Astrocyte (in vitro differentiated cells and primary cell): ENCODE measurements at regions not wholly inside any gene's neighbourhood (a gene's known extent, or its start where the extent isn't known, plus 50 kb on each side); places are given as distances from the start of the nearest gene placed in this dataset.

Experiments used
- DNase-seq: peaks from one replicate; pipeline ENCODE4 v3.0.0-alpha.2; 2010; ENCODE audit warnings: low read depth
- FAIRE-seq: peaks from 2 replicates; lab custom pipeline; 2011; peaks lifted over from hg19 to GRCh38; lab: Jason Lieb, UNC
- H2AFZ ChIP-seq: 2 replicates; pipeline ENCODE4 v1.6.0; 2012; ENCODE audit warnings: low read depth, low read length, inconsistent platforms
- H3K27ac ChIP-seq: 2 replicates; pipeline ENCODE4 v1.5.1; 2011; ENCODE audit warnings: low read depth, low read length, inconsistent platforms
- H3K27me3 ChIP-seq: 2 replicates; pipeline ENCODE4 v1.6.0; 2011; ENCODE audit warnings: low read length, inconsistent platforms; ENCODE audit not compliant: insufficient read depth
- H3K36me3 ChIP-seq: 2 replicates; pipeline ENCODE4 v1.5.1; 2011; ENCODE audit warnings: low read length, inconsistent platforms; ENCODE audit not compliant: insufficient read depth
- H3K4me1 ChIP-seq: 2 replicates; pipeline ENCODE4 v1.5.1; 2011; ENCODE audit warnings: low read length, inconsistent platforms; ENCODE audit not compliant: insufficient read depth
- H3K4me2 ChIP-seq: 2 replicates; pipeline ENCODE4 v1.6.0; 2012; ENCODE audit warnings: low read length, inconsistent platforms
- H3K4me3 ChIP-seq: 2 replicates; pipeline ENCODE4 v1.5.1; 2011; ENCODE audit warnings: low read depth, mild to moderate bottlenecking, low read length, inconsistent platforms; ENCODE audit not compliant: insufficient read depth
- H3K79me2 ChIP-seq: 2 replicates; pipeline ENCODE4 v1.6.0; 2012; ENCODE audit warnings: mild to moderate bottlenecking, low read length, inconsistent platforms; ENCODE audit not compliant: insufficient read depth
- H3K9ac ChIP-seq: 2 replicates; pipeline ENCODE4 v1.6.0; 2012; ENCODE audit warnings: mild to moderate bottlenecking, low read length, inconsistent platforms
- H3K9me3 ChIP-seq: 2 replicates; pipeline ENCODE4 v1.5.1; 2012; ENCODE audit warnings: low read depth, mild to moderate bottlenecking, low read length, inconsistent platforms; ENCODE audit not compliant: insufficient read depth
- H4K20me1 ChIP-seq: 2 replicates; pipeline ENCODE4 v1.6.0; 2012; ENCODE audit warnings: low read length, inconsistent platforms; ENCODE audit not compliant: insufficient read depth
- H3K27ac Mint-ChIP-seq: one replicate; pipeline ENCODE4 v1.8.0; 2021; ENCODE audit warnings: mild to moderate bottlenecking, mixed read lengths; ENCODE audit not compliant: unreplicated experiment
- H3K27me3 Mint-ChIP-seq: one replicate; pipeline ENCODE4 v1.8.0; 2021; ENCODE audit warnings: low read depth, mixed read lengths; ENCODE audit not compliant: unreplicated experiment
- H3K36me3 Mint-ChIP-seq: one replicate; pipeline ENCODE4 v1.8.0; 2021; ENCODE audit warnings: low read depth, mixed read lengths; ENCODE audit not compliant: unreplicated experiment
- H3K4me1 Mint-ChIP-seq: one replicate; pipeline ENCODE4 v1.8.0; 2021; ENCODE audit warnings: low read depth, mixed read lengths; ENCODE audit not compliant: unreplicated experiment
- H3K4me3 Mint-ChIP-seq: one replicate; pipeline ENCODE4 v1.8.0; 2021; ENCODE audit warnings: mild to moderate bottlenecking, moderate library complexity, mixed read lengths; ENCODE audit not compliant: unreplicated experiment
- H3K9me3 Mint-ChIP-seq: one replicate; pipeline ENCODE4 v1.8.0; 2021; ENCODE audit warnings: mild to moderate bottlenecking, mixed read lengths; ENCODE audit not compliant: unreplicated experiment
- CTCF ChIP-seq: IDR thresholded peaks from 2 replicates; pipeline ENCODE4 v1.5.1; 2011; ENCODE audit warnings: low read depth, mild to moderate bottlenecking, inconsistent platforms, low read length, moderate library complexity; ENCODE audit not compliant: insufficient read depth
- EZH2 ChIP-seq: IDR thresholded peaks from 2 replicates; pipeline ENCODE4 v1.6.1; 2012; ENCODE audit warnings: mild to moderate bottlenecking, low read length, inconsistent platforms; ENCODE audit not compliant: insufficient read depth

GRCh38 chr2:64825831-64826491 lies 163.2 kb upstream of the SLC1A4 start:
- H3K36me3 Mint-ChIP-seq: no peaks in the 10 kb centered on the region
- no peak overlapping the region for H3K4me3 ChIP-seq
- TF ChIP-seq CTCF: no peak
- TF ChIP-seq EZH2: no peak
- FAIRE-seq (no peak), DNase-seq (no peak)
- H3K27me3 ChIP-seq: no peaks in the 10 kb centered on the region
- peaks cover 2% of the 10 kb centered on the region for H3K4me1 ChIP-seq
- H4K20me1 ChIP-seq: no peaks in the 10 kb centered on the region
- peaks cover 5% of the 10 kb centered on the region for H3K9me3 Mint-ChIP-seq
- peaks cover 12% of the 10 kb centered on the region for H3K27me3 Mint-ChIP-seq
- H3K79me2 ChIP-seq: no peaks in the 10 kb centered on the region
- H3K27ac ChIP-seq: no peak overlapping the region
- H3K4me3 Mint-ChIP-seq: no peak overlapping the region
- H3K9me3 ChIP-seq: no peaks in the 10 kb centered on the region
- peaks cover 5% of the 10 kb centered on the region for H3K4me1 Mint-ChIP-seq
- no peak overlapping the region for H3K4me2 ChIP-seq
- no peak overlapping the region for H3K27ac Mint-ChIP-seq
- H3K9ac ChIP-seq: no peak overlapping the region
- no peaks in the 10 kb centered on the region for H3K36me3 ChIP-seq
- no peak overlapping the region for H2AFZ ChIP-seq

GRCh38 chr2:64826703-64827102 lies 162.5 kb upstream of the SLC1A4 start:
- Histone ChIP-seq H3K4me3 (no peak overlapping the region), H3K4me2 (no peak overlapping the region), H4K20me1 (no peaks in the 10 kb centered on the region), H2AFZ (no peak overlapping the region), H3K27me3 (no peaks in the 10 kb centered on the region), H3K27ac (no peak overlapping the region), H3K36me3 (no peaks in the 10 kb centered on the region), H3K4me1 (peaks cover 6% of the 10 kb centered on the region), H3K79me2 (no peaks in the 10 kb centered on the region), H3K9me3 (no peaks in the 10 kb centered on the region), H3K9ac (no peak overlapping the region)
- no peak for DNase-seq
- Mint-ChIP-seq H3K36me3 (no peaks in the 10 kb centered on the region), H3K4me3 (no peak overlapping the region), H3K27me3 (peaks cover 12% of the 10 kb centered on the region), H3K27ac (no peak overlapping the region), H3K4me1 (peaks cover 8% of the 10 kb centered on the region), H3K9me3 (peaks cover 5% of the 10 kb centered on the region)
- FAIRE-seq: no peak
- TF ChIP-seq CTCF: no peak
- TF ChIP-seq EZH2: no peak

GRCh38 chr2:64828261-64828660 lies 160.9 kb upstream of the SLC1A4 start:
- Histone ChIP-seq H3K4me3 (no peak overlapping the region), H3K4me2 (no peak overlapping the region), H3K79me2 (no peaks in the 10 kb centered on the region), H4K20me1 (no peaks in the 10 kb centered on the region), H3K27me3 (no peaks in the 10 kb centered on the region), H3K4me1 (peaks cover 6% of the 10 kb centered on the region), H3K36me3 (no peaks in the 10 kb centered on the region), H2AFZ (no peak overlapping the region), H3K27ac (no peak overlapping the region), H3K9me3 (no peaks in the 10 kb centered on the region), H3K9ac (no peak overlapping the region)
- Mint-ChIP-seq H3K27ac (no peak overlapping the region), H3K4me1 (peaks cover 8% of the 10 kb centered on the region), H3K36me3 (no peaks in the 10 kb centered on the region), H3K9me3 (no peaks in the 10 kb centered on the region), H3K4me3 (no peak overlapping the region), H3K27me3 (peaks cover 11% of the 10 kb centered on the region)
- TF ChIP-seq EZH2 (no peak), CTCF (no peak)
- DNase-seq (no peak), FAIRE-seq (no peak)
